ENCODE measurements at regions not wholly inside any gene's neighbourhood (a gene's known extent, or its start where the extent isn't known, plus 50 kb on each side); places are given as distances from the start of the nearest gene placed in this dataset.
A peak's percentile ranks its signal among the peaks of the same experiment; 100 is the strongest.
"Not testable (repeated sequence)": the region's sequence is repeated elsewhere in the genome, so short reads cannot be mapped to it uniquely, and the experiment has no call there.

DNA sequence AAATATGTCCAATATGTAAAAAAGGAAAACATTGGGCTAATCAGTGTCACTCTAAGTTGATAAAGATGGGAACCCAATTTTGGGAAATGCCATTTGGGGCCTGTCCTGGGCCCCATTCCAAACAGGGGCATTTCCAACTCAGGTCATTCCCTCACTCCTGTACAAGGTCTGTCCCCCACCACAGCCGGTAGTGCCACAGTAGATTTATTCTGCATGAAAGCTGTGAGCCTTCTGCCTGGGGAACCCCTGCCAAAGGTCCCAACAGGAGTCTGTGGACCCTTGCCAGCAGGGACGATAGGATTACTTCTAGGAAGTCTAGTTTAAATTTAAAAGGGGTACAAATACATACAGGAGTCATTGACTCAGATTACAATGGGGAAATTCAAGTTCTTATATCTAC is 317.6 kb upstream of the GNPDA2 start:
- no peak for DNase-seq

DNA sequence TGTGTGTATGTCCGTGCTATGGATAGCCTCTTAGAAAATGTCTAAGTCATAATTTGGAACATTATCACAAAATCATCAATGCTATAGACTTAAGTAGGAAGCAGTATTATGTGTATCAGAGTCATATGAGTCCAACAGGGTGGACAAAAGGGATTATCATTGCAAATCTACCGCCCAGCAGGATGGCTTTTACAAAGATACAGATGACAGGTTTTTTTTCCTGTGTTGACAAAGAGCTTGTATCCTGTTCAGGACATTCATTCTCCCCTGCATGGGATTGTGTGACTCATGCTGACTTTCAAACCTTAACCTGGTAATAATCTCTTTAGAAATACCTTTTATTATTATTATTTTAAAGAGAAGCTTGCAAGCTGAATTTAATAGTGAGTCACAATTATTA is 310.3 kb upstream of the GNPDA2 start:
- no peak for DNase-seq

DNA sequence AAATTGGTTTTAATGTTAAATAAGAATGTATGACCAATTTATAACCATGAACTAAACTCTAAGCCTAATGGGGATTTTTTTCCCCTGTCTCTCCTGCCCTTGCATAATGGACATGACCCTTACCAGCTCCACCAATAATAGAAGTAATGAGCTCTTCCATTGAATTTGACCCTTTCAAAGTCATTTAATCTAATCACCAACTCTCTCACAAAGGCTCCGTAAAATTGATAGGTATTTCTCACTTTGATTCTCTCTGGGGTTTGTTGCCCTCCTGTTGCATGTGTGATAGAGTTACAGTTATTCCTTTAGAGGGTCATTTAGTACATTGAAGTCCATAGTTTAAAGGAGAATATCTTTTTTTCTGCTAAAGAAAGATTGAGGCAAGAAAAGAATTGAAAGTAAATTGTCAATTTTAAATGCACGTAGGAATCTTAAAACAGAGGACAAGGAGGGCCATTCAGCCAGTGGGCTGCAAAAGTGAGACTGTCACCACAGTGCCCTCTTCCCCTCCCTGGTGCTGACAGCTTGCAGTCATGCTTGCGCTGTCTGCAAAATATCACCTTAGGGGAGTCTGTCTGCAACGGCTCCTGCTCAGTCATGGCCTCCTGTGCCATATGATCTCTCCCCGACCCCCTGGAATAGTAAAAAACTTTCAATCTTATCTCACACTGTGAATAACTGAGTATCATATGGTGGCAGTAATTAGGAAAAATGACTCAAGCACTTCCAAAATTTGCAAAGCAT is 307.5 kb upstream of the GNPDA2 start:
- no peak for DNase-seq

DNA sequence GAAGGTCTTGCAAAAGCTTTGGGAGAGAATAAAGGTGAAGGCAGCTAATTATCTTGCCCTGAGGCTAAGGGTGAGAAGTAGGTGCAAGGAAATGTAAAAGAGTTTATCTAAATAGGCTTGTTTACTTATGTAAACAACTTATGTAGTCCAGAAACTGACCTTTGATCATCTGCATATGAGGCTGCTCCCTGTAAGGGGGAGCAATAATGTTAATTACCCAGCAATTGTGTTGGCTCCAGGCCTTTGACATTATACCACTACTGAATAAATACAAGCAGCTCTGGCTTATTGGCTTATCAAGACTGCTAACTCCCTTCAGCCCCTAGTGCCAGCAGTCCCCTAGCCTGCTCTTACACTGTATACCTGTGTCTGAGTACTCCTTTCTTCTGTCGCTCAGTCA is 303.7 kb upstream of the GNPDA2 start:
- DNase-seq = no peak

DNA sequence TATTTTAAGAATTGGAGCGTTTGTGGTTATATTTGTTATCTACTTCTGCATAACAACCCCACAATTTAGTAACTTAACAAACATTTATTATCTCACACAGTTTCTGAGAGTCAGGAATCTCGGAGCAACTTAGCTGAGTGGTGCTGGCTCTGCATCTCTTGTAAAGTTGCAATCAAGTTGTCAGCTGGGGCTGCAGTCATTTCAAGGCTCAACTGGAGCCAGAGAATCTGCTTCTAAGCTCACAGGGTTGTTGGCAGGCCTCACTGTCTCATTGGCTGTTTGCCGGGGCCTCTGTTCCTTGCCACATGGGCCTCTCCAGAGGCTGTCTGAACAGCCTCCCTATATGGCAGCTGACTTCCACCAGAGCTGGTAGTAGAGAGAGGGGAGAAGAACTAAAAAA is 281.2 kb upstream of the GNPDA2 start:
- DNase-seq = no peak

DNA sequence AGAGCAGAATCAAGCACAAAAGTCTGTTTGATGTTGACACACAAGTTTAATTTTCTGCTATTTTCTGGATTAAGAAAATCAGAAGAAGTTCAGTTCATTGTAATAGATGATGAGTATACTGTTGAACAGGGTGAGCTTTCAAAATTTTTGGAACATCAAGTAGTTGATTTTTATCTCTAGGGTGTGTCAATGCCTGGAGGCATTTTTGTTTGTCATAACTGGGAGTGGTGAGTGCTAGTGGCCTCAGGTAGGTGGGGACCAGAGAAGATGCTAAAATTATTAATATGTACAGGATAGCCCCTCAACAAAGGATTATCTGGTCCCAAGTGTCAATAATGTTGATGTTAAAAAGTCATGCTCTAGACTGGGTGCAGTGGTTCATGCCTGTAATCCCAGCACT is 279.7 kb upstream of the GNPDA2 start:
- no peak for DNase-seq

DNA sequence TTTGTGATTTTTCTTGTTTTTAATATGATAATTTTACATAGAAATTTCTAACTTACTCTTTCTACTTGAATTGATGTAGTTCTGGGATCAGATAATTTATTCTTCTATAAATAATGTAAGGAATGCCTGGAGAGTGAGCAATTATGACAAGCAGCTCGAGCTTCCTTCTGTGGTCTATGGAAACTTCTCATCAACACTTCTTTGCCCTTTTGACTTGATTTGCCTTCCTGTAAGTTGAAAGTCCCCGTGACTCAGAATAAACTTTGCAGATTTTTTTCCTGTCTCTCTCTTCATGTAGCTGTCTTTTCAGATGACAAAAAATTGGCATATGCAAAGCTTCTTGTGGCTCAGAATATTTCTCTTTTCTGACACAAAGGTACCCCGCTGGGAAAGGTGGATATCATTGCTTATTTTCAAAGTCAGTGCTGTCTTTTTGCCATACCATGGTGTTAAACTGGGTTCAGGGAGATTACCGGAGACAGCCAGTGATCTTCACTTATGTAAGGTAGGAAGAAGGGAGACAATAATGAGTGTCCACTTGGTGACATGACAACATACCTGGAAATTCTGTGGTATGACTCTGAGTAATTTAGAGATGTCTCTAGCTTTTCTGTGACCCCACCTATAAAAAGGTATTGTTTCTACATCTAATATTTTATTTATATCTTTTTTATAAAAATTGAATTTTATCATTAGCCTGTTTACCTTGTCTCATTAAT is 278.6 kb upstream of the GNPDA2 start:
- DNase-seq = no peak

DNA sequence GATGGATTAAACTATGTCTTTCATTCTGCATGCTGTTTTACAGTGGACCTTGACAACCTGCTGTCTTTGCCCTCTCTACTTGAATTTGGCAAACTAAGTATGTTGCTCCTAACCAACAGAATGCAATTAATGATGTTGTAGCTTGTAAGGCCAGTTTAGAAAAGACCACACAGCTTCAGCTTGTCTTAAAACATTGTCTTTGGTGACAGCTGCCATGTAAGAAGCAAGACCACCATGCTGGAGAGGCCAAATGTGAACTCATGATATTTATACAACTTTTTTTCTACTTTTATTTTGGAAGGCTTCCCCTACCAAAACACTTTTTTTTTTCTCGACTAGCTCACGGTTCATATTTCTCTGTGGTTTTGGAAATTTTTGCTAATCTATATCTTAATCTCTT is 278.0 kb upstream of the GNPDA2 start:
- DNase-seq = no peak

DNA sequence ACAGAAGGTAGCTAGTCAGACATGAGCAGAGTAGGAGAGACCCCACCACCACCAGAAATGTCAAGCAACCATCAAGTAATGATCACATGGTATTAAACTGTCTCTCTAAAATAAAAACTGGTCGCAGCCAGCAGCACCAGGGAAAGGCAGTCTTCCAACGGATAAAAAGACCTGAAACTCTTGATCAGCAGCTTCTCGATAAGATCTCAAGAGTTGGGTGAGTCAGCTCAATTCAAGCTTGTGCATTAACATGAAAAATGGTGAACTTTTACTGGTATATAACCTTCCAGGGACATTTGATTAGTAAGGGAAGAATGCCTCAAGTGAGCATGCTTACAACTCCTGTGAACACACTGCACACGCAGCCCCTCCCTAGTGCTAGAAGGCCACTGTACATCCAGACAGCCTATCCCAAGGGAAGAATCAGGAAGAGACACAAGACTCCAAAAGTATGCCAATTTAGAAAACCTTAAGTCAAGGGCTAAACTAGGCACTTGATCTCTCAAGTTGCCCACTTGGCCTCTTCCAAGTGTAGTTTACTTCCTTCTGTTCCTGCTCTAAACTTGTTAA is 270.0 kb upstream of the GNPDA2 start:
- DNase-seq = no peak

DNA sequence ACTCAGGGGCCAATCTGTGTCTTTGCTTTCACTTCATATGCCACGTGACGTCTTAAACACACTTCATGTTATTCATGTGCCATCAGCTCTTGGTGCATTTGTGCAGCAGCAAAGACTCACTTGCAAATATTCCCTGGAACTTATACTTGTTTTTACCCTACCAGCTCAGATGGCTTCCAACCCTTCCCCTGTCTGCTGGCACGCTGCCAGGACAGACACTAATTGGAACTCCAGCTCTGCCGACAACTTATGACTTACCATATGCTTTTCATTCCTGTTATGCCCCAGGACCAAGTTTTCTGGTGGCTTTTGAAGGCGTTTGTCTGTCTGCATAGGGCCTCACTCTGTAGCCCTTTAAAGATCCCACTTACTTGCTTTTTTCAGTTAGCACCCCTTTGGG is 261.7 kb upstream of the GNPDA2 start:
- no peak for DNase-seq

DNA sequence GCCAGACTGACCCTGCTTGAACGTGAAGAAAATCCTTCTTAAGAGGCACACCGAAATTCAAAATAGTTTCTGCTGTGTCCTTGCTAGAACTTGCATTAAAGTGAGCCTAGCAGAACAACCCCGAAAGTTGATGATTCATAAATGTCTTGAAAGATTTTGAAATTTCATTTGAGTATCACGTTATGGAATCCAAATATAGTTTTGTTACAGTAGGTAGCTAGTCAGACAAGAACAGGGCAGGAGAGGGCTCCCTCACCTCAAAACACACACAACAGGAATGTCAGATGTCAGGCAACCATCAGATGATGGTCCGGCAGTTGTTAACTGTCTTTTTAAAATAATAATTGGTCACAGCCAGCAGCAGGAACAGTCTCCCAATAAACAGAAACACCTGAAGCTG is 259.6 kb upstream of the GNPDA2 start:
- DNase-seq = no peak

DNA sequence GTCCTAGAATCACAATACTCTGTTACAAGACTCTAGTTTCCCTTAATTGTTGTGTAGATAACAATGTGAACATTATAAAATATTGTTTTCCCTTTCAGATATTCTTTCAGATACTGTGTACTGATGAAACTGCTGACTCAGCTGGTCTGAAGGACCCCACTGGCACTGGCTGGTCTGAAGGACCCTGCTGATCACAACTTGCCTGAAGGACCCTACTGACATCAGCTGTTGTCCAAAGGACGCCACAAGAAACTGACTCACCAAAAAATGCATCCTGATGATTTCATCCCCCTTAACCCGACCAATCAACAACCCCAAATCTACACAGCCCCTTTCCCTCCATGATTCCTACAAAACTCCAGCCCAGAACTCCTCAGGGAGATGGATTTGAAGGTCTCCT is 258.8 kb upstream of the GNPDA2 start:
- DNase-seq = no peak

DNA sequence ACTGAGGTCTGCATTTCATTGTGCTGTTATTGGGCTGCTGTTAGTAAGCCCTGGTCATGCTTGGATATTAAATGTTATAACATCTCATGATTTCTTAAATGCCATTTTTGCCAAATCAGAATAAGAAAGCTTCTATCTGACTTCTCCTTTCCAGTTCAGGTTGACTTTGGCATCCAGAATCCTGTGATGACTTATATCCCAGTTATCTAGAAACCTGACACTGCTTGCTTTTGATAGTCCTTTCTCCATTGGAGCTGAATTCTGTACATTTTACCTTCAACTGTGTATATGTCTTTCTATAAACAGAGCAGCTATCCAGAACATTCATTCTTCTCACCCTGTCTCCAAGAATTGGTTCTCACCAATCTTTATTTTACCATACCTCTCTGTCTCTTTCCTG is 257.7 kb upstream of the GNPDA2 start:
- DNase-seq = no peak

DNA sequence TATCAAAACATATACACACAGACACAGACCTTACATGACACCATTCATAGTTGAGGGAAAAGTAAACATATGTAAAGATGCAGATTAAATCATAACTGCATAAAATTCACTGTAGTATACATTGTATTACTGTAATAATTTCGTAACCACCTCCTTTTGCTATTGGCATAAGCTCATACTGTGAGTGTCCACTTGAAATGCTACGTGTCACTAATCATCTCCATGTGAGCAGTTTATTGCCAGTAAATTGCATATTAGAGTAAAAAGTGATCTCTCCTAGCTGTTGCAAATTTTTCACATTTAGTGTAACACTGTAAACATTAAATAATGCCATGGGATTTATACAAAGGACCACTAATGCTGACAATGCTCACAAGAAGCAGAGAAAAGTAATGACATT is 256.7 kb upstream of the GNPDA2 start:
- DNase-seq = no peak

DNA sequence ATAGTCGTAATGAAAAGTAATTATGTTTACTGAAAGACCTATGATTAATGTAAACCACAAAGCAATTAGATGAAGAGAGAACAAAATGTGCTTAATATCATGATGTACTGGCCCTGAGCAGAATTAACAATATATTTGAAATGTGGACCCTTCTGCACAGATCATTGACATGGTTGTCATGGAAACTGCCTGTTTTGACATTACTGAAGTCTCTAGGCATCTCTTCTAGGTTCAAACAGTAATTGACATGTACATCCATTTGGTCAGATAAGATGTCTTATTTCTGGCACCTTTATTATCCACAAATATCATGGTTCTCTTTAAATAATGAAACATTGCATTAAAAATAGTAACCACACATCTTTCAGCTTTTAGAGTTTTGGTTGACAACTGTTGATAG is 251.7 kb upstream of the GNPDA2 start:
- no peak for DNase-seq

DNA sequence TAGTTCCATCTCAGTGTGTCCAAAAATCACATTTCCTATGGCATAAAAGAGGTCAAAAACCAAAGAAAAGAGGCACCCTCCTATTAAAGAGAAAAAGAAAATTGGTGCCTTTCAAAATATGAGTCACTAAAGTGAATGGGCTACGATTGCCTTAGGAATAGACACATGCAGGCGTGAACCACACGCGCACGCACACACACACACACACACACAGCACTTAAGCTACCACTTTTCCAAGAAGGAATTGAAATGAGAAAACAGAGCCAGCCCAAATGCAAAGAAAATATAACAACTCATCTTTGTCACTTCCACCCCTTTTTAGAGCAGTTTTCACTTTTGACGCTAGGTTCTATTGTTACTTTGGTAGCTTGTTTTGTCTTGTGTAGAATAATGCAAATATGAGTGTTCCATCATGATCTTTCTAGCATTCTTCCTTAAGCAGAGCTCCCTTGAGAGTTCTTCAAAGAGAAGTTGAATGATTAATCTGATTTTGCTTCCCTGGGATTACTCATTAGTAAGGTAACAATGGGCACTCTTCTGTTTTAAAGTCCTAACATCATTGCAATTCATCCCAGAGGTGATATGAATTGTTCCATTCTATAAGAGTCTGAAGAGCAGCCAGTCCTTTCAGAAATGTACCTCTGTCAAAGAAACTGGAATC is 239.2 kb upstream of the GNPDA2 start:
- no peak for DNase-seq

DNA sequence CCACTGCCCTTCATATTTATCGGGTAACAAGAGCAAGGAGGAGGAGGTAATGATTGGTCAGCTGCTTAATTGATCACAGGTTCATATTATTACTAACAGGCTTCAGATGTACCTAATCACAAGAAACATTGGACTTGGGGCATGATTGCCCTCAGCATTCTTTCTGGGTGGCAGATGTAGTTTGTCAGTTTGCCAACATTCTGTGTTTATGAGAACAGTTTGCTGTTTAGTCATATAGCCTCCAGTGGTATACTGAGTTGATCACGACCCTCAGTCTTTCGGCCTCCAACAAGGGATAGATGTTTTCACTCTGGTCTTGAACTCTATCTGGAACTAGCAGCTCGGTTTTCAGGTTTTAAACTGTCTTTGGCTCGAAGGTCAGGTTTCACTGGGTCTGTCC is 237.7 kb upstream of the GNPDA2 start:
- DNase-seq = not testable (repeated sequence)

DNA sequence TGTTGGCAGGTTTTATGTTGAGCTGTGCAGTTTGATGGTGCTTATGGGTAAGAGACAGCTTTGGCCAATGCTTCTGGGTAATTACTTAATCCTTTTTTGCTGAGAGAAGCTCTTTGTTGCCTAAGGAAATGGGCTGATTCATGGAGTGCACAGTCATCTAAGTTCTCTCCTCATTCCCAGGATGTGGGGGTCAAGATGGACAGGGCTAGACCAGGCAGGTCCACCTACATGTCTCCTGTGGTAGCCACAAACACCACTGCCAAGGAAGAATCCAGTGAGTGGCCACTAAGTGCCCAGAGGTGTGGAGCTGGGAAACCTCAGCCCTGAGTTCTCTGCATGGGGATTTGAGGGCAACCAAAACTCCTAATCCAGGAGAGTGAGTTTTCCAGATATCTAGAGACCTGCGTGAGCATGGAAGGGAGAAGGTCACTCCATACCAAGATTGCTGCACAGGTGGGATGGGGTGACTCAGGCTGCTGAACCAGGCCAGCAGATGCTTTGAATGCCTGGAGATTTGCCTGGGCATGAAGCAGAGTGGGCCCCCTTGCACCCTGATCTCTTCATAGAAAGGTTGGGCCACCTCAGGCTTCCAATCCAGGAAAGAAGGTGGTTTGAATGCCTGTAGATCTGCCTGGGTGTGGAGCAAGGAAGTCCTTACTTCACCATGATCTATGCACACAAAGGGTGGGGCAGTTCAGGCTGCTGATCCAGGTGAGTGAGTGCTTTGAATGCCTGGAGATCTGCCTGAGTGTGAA is 234.8 kb upstream of the GNPDA2 start:
- no peak for DNase-seq

DNA sequence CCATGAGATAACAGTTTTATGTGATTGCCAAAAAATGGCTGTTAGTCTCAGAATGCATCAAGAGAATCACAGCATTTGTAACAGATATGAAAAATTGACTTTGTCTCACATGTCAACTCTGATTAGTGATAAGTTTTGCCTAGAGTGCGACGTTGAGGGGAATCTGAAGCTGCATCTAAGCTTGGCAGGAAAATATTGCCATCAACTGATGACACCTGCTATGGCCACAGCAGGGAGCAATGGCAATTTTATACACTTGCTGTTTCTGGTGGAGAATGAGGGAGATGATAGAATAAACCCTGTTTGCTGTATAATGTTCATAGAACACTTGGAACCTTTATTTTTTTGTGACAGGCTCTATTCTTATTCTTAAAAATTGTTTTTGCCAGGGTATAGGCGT is 205.4 kb upstream of the GNPDA2 start:
- no peak for DNase-seq

DNA sequence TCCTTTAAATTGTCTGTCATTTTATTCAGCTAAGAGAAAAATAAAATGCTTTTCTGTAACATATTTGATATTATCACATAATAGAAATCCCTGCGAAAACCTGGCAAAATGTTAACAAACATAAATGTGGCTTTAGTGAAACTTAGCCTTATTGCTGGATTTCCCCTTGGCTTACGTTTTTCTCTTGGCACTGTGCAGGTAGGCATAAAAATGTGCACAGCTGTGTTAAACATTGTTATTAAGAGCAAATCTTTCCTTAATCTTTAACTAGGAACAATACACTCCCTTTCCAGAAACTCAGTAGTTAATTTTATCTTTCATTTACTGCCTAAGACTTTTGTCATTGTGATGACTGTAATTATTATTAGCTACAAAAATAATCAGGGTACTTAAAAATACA is 202.4 kb upstream of the GNPDA2 start:
- no peak for DNase-seq

DNA sequence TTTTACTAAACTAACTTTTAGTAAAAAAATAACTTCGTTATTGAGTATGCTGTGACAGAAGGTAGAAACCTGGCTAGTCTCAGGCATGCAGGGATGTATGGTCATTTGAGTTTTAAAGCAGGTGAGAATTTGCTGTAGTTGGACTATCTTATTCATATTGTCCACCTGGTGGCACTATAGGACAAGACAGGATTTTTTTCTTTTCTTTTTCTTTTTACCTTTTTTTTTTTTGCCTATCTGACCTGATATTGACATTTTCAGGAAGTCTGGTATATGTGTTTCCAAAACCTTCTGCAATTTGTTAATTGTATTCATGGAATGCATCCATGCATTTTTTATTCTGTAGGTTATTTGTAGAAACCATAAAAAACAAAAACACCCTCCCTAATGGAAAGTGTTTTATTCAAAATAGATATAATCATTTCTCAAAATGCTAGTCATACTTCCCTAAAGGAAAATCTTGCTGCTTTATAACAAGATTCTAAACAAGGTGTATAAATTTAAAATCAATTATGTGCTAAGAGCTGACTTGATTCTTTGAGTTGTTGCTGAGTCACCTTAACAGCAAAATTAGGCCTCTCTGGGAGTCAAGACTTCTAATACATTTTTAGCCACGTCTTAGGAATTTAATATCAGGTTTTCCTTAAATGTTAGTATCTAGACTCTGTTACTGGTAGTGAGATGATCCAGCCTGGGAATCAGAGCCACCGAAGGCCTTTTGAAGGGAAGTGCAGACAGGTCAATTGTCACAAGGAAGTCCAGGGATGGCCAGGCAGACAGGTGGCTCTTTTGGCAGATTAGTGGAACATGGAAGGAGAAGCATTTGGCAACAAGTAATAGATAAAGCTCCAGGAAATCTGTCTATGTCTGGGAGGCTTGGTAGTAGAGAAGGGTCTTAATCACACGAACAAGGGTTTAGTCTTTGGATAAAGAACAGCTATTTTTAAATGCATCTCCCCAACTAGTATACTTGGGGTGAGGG is 201.3 kb upstream of the GNPDA2 start:
- peak; percentile 9 to 13 for DNase-seq

DNA sequence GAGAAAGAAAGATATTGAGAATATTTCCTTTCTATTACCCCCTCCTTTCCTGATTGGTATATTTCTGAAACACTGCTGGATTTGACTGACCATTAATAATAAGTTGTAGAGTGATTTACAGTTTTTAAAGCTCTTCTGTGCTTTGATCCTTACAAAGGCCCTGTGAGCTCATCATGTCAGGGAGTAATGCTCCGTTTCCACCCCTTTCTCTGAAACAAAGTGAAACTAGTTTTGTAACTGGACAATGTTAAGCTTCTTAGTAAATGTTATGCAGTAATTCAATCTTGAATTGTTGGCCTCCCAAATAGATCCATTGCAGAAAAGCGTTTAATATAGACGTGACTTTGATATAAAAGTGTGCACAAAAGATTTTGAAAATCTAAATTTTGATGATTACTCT is 190.1 kb upstream of the GNPDA2 start:
- no peak for DNase-seq

Measured in AML-193 (cell line).